Neural progenitor cell (in vitro differentiated cells): ENCODE measurements at regions not wholly inside any gene's neighbourhood (a gene's known extent, or its start where the extent isn't known, plus 50 kb on each side); places are given as distances from the start of the nearest gene placed in this dataset.

Experiments used
- EZH2 ChIP-seq: fragments of 200-600 bp; sonication (generic); IDR thresholded peaks from 2 replicates; pipeline ENCODE4 v1.6.1; 2017; ENCODE audit warnings: antibody characterized with exemption, mild to moderate bottlenecking, moderate library complexity
- EZH2phosphoT487 ChIP-seq: fragments of 200-600 bp; sonication (generic); IDR thresholded peaks from 2 replicates; pipeline ENCODE4 v1.6.1; 2017; ENCODE audit warnings: antibody characterized with exemption
- TF ChIP-seq, protein P1 (sequence below): fragments of 200-600 bp; sonication (generic); IDR thresholded peaks from 2 replicates; pipeline ENCODE4 v1.5.1; 2017; ENCODE audit warnings: antibody characterized with exemption, mild to moderate bottlenecking

GRCh38 chr1:18547460-18547859 lies 66.7 kb downstream of the KLHDC7A start:
- TF ChIP-seq EZH2 (no peak), EZH2phosphoT487 (no peak)
- TF ChIP-seq, protein P1, sequence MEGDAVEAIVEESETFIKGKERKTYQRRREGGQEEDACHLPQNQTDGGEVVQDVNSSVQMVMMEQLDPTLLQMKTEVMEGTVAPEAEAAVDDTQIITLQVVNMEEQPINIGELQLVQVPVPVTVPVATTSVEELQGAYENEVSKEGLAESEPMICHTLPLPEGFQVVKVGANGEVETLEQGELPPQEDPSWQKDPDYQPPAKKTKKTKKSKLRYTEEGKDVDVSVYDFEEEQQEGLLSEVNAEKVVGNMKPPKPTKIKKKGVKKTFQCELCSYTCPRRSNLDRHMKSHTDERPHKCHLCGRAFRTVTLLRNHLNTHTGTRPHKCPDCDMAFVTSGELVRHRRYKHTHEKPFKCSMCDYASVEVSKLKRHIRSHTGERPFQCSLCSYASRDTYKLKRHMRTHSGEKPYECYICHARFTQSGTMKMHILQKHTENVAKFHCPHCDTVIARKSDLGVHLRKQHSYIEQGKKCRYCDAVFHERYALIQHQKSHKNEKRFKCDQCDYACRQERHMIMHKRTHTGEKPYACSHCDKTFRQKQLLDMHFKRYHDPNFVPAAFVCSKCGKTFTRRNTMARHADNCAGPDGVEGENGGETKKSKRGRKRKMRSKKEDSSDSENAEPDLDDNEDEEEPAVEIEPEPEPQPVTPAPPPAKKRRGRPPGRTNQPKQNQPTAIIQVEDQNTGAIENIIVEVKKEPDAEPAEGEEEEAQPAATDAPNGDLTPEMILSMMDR = no peak
